ENCODE measurements at regions not wholly inside any gene's neighbourhood (a gene's known extent, or its start where the extent isn't known, plus 50 kb on each side); places are given as distances from the start of the nearest gene placed in this dataset.
"Not testable (repeated sequence)": the region's sequence is repeated elsewhere in the genome, so short reads cannot be mapped to it uniquely, and the experiment has no call there.

GRCh38 chr18:23324861-23325260, 128.2 kb upstream of the RIOK3 start:
- FAIRE-seq: no peak
- no peaks in the 10 kb centered on the region for H3K4me1 ChIP-seq (ENCODE audit: control insufficient read depth in 2 of 3, insufficient read depth in 2 of 3, low read depth in 1 of 3, low read length in 3 of 3)
- no peak for DNase-seq
- H3K27me3 ChIP-seq (ENCODE audit: control insufficient read depth, insufficient read depth, low read length): no peaks in the 10 kb centered on the region
- no peak overlapping the region for H3K4me3 ChIP-seq (ENCODE audit: low read length in 3 of 3)
- TF ChIP-seq CTCF (IDR thresholded peaks at IDR 0.05; ENCODE audit: borderline replicate concordance, extremely low read depth, insufficient read depth): no peak
- intact Hi-C loops (cut with DNase I): no loop called here
- no peaks in the 10 kb centered on the region for H3K36me3 ChIP-seq (ENCODE audit: control insufficient read depth in 2 of 3, insufficient read depth in 3 of 3, low read length in 3 of 3)
- H3K27ac ChIP-seq (ENCODE audit: low read depth in 2 of 2, low read length in 2 of 2): no peak overlapping the region
- no peak overlapping the region for H3K9ac ChIP-seq (ENCODE audit: low read length in 3 of 3)
- no peaks in the 10 kb centered on the region for H3K9me3 ChIP-seq (ENCODE audit: control insufficient read depth in 2 of 3, insufficient read depth in 1 of 3, low read length in 3 of 3)

GRCh38 chr18:23329671-23330070, 123.4 kb upstream of the RIOK3 start:
- H3K9me3 ChIP-seq (ENCODE audit: control insufficient read depth in 2 of 3, insufficient read depth in 1 of 3, low read length in 3 of 3); H3K4me3 ChIP-seq (ENCODE audit: low read length in 3 of 3); H3K9ac ChIP-seq (ENCODE audit: low read length in 3 of 3); H3K36me3 ChIP-seq (ENCODE audit: control insufficient read depth in 2 of 3, insufficient read depth in 3 of 3, low read length in 3 of 3); H3K27ac ChIP-seq (ENCODE audit: low read depth in 2 of 2, low read length in 2 of 2); DNase-seq; intact Hi-C loops (cut with DNase I); FAIRE-seq; H3K27me3 ChIP-seq (ENCODE audit: control insufficient read depth, insufficient read depth, low read length); H3K4me1 ChIP-seq (ENCODE audit: control insufficient read depth in 2 of 3, insufficient read depth in 2 of 3, low read depth in 1 of 3, low read length in 3 of 3): not testable (repeated sequence)

GRCh38 chr18:23330423-23330822, 122.7 kb upstream of the RIOK3 start:
- H3K9ac ChIP-seq (ENCODE audit: low read length in 3 of 3): no peak overlapping the region

More at GRCh38 chr18:23330423-23330822, 122.7 kb upstream of the RIOK3 start:
- TF ChIP-seq CTCF (IDR thresholded peaks at IDR 0.05; ENCODE audit: borderline replicate concordance, extremely low read depth, insufficient read depth): no peak
- no peak for FAIRE-seq
- H3K36me3 ChIP-seq (ENCODE audit: control insufficient read depth in 2 of 3, insufficient read depth in 3 of 3, low read length in 3 of 3): no peaks in the 10 kb centered on the region
- H3K9me3 ChIP-seq (ENCODE audit: control insufficient read depth in 2 of 3, insufficient read depth in 1 of 3, low read length in 3 of 3): no peaks in the 10 kb centered on the region
- H3K4me1 ChIP-seq (ENCODE audit: control insufficient read depth in 2 of 3, insufficient read depth in 2 of 3, low read depth in 1 of 3, low read length in 3 of 3): no peaks in the 10 kb centered on the region
- H3K27me3 ChIP-seq (ENCODE audit: control insufficient read depth, insufficient read depth, low read length): no peaks in the 10 kb centered on the region
- H3K4me3 ChIP-seq (ENCODE audit: low read length in 3 of 3): no peak overlapping the region
- DNase-seq: no peak
- H3K27ac ChIP-seq (ENCODE audit: low read depth in 2 of 2, low read length in 2 of 2): no peak overlapping the region
- intact Hi-C loops (cut with DNase I): no loop called here
